HG03135 (cell line): ENCODE measurements at regions not wholly inside any gene's neighbourhood (a gene's known extent, or its start where the extent isn't known, plus 50 kb on each side); places are given as distances from the start of the nearest gene placed in this dataset.

ENCODE experiments used
- ATAC-seq: cut with Tn5 transposase; IDR thresholded peaks from one replicate; pipeline ENCODE4 v1.9.1; 2021; ENCODE audit warnings: mild to moderate bottlenecking, moderate library complexity; ENCODE audit not compliant: unreplicated experiment

DNA sequence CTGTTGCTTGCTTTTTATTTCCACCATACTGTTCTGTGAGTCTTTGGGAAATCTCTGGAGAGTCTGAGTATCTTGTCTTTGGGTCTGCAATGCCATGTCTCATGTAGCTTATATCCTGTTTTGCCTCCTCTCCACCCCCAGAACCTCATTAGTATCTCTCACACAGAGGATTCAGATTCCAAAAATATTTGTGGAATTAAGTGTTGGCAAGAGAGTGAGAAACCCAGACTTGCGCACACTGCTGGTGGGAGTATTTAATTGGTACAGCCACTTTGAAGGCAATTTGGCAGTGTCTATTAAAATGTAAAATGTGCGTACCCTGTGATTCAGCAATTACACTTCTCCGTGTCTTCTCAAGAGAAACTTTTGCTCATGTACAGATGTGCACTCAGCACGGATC lies 68.6 kb downstream of the ZNF621 start:
- no peak for ATAC-seq

GRCh38 chr3:40597441-40597840 lies 72.7 kb downstream of the ZNF621 start:
- ATAC-seq: no peak

- no peak for ATAC-seq
Observed at GRCh38 chr3:40598338-40598737, 73.6 kb downstream of the ZNF621 start.

DNA sequence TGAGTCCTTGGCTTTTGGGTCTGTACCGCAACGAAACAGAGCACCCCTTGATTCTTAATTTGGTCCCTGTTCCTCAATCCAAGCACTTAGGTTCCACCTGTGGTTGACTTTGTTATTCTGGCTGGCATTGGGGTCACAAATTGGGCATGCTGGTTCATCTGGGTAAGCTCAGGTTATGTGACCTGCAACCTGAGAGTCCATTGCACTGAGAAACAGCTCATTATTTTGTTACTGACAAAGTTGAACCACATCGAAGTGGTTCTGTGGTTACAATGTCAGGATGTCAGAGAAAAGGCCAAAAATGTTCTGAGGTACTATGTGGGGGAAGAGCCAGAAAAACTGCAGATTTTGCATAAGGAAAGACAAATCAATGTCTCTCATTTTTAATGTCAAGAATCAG lies 74.2 kb downstream of the ZNF621 start:
- ATAC-seq: no peak

- ATAC-seq: no peak
Observed at GRCh38 chr3:40602778-40603385, 78.1 kb downstream of the ZNF621 start.

DNA sequence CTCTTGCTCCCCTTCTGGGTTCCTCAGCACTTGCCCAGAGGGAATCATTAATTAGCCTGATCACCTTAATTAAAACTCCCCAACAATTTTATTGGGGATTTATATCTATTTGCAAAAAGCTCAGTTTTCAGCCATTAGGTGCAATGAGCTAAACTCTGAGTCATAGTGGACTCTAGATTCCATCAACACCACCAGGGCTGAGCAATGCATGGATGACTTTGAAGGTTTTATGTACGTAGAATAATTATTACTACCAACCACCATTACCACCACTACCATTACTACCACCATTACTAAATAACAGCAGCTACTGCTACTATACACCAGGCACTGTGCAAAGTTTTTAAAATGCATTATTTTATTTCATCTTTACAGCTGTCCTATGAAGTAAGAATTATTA lies 81.2 kb downstream of the ZNF621 start:
- no peak for ATAC-seq

DNA sequence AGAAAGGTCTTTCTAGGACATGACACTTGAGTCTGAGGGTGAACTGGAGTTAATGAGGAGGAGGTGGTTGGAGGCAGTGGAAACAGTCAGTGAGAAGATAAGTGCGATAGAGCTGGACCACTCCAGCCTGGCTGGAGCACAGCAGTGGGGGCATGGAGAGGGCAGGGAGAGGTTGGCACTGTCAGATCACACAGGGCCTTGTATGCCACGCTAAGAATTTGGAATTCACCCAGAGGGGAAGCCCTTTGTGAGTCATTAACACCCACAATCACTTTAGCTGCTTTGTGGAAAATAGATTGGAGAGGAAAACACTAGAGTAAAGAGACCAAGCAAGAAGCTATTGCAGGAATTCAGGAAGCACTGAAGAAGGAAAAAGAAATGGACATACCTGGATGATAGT lies 83.3 kb downstream of the ZNF621 start:
- no peak for ATAC-seq

GRCh38 chr3:40613306-40613705 lies 88.5 kb downstream of the ZNF621 start:
- ATAC-seq: no peak

DNA sequence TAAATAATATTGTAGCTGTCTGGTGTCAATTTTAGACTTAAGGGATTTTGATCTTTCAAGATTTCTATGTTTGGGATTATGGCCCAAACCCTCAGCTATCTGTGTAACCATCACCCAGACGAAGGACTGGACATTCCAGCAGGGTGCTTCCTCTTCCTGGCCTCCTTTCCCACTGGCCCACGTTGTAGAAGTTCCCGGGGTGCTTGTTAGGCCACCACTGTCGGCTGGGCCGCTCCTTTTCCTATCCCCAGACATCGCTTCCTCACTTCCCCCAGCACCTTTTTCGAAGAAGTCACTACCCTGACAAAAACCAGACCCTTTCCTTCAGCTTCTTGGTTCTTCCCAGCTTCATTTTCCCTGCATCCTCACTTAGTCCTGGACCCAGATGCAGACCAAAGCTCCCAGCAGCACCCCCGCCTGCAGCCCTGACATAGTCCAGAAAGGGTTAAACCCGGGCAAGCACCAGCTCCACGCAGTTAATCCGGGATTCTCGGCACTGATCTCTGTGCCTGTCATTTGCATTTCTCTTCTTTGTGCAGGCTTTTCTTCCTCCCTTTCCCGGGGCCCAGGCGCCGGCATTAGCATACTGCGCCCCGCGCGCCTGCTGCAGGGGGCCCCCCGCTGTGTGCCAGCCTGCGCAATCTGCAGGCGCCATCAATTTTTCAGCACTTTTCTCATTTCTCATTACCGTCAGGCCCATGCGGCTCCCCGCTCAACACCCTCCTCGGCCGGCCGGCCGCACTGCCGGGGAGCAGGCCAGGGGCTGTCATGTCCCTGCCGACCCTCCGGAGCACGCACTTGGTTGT lies 90.6 kb downstream of the ZNF621 start:
- no peak for ATAC-seq

DNA sequence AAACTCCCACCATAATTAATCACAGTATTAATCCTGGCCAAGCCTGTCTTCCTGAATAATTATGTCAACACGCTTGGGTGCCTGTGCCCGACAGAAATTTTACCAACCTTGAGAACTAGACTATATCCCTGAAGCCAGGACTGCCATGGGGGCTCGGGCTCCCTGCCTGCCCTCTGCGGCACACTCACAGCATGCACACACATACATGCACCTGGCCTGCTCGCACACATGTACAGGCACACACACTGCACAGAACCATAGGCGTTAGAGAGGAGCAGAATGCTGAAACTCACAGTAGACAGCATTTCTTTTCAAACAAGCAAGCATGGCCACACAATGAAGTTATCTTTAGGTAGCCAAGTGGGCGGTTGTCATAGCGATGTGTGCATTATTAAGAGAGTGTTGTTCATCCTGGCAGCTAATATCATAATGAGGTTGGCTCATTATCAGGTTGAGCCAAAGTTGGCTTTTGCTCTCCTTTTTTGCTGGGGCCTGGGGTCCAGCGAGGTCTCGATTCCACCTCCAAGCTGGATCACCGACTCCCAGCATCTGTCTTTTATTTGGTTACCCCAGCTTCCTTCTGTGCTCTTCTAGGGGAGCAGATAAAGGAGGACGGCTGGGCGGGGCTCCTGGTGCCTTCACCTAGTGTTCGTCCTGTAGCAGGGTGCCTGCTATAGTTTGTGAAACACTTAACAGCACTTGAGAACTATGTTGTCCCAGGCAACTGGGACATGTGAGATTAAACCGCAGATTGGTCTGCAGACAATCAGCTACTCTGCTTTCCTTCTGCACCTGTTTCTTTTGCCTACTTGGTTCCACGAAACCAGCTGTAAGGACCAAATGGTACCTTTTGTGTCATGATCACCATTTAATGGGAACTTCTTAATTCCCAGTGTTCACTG lies 91.4 kb downstream of the ZNF621 start:
- no peak for ATAC-seq

DNA sequence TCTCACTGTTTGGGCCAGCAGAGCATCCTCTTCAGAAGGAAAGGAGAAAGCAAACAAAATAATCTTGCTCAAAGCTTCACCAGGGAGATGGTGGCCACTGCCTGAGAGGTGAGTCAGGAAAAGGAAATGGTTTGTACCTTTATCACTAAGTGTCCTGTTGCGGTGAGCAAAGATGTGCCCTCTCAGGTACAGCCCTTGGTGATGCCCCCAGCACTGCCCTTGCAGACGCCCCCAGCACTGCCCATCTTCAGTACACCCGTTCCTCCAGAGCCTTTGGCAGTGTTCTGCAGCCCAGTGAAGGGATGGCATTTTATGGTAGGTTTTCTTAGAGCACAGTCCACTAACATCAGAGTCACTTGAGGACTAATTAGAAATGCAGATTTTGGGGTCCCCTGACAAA lies 92.3 kb downstream of the ZNF621 start:
- ATAC-seq: no peak

- no peak for ATAC-seq
Observed at GRCh38 chr3:40618158-40618557, 93.4 kb downstream of the ZNF621 start.

DNA sequence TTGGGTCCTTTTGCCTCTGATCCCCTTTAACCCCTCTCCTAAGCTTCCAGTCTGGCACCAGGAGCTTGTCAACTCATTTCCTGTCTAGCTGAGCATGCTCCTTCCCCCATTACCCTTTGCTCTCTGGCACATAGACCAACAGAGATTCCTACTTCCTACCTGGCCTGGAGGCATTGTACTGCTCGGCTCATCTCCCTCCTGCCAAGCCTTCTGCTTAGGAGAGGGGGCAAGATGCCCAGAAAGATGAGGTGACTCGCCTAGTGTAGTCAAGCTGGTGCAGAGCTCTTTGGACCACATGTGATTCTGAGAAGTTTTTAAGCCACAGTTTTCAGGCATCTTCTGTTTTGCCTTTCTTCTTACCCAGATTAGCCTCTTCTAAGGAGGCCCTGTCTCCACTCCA lies 95.4 kb downstream of the ZNF621 start:
- no peak for ATAC-seq

DNA sequence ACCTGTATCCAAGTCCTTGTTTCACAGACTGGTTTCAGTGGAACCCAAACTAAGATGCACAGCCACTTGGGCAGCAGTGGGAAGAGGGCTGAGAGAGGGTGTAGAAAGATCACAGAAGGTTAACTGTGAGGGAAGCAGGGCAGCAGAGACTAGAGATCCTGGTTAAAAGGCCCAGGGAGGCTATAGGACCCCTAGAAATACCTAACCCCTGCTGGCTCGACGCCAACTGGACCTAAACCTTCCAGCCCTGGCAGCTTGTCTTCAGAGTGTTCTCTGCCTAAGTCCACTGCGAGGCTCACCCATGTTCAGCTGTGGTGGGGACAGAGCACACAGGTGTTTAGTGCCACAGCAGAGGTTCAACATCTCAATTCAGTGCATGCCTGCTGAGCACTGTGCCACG lies 96.5 kb downstream of the ZNF621 start:
- no peak for ATAC-seq

DNA sequence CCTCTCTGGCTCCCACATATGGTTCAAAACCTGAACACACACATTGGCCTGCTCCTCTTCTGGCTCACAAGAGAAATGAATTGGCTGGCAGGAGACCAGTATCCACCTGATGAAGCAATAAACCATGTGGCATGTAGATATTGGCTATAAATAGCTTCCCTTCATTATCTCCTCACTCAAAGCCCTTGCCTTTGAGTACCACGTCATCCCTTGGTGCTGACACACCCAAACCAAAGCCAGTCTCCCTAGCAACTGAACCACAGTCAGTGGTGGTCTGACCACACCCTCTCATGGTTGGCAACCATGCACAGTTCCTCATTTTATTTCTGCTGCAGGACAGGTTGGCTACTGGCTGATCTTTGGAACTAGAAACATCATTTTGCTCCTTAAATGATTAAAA lies 98.8 kb downstream of the ZNF621 start:
- ATAC-seq: peak; percentile 89

DNA sequence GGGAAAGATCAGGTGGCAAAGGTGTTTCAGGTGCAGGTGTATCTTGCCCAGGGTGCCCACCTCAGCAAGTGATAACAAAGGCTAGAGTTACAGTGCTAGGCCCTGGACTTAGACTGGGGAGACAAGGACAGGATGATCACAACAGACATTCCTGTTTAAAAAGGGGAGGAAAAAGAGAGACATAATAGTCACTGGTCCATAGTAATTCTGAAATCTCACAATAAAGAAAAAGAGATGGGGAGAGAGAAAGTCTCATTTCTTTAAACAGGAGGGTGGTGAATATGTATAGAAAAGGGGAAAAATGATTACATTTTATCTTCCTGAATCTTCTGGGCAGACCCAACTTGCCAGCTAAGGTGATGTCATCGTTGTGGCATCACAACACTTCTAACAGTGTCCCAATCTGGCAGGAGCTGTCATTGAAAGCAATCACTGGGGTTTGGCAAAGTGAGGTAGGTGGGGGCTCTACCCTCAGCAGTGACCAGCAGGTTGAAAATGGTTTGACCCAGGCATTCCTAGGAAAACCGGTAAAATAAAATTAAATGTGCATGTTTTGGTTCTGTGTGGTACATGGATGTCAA lies 99.5 kb downstream of the ZNF621 start:
- ATAC-seq: no peak

DNA sequence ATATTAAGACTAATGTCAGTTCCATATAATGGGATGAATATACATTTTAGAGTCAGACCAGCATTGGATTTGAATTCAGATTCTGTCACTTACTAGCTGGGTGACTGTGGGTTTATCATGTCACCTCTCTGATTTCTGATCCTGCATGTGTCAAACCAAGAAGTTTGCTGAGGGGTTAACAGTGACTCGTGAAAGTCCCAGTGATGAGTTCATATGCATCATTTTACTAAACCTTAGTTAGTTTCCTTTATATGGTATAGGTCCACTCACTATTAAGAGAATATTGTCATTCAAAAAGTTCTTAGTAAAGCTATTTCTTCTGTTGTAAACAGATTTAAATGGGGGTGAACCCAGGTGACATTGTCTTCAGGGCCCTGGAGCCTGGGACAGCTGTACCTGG lies 102.3 kb downstream of the ZNF621 start:
- ATAC-seq: no peak

DNA sequence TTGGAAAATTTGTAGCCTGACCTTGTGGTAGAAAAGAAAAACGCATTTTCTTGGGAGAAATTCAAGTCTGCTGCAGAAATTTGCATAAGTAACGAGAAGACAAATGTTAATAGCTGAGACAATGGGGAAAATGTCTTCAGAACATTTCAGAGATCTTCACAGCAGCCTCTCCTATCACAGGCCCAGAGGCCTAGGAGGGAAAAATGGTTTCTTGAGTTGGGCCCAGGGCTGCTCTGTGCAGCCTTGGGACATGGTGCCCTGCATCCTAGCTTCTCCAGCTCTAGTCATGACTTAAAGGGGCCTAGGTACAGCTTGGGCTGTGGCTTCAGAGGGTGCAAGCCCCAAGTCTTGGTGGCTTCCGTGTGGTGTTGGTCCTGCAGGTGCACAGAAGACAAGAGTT lies 104.2 kb downstream of the ZNF621 start:
- no peak for ATAC-seq

GRCh38 chr3:40631341-40631995 lies 106.7 kb downstream of the ZNF621 start:
- ATAC-seq: no peak

- ATAC-seq: no peak
Observed at GRCh38 chr3:40637906-40638305, 113.1 kb downstream of the ZNF621 start.

DNA sequence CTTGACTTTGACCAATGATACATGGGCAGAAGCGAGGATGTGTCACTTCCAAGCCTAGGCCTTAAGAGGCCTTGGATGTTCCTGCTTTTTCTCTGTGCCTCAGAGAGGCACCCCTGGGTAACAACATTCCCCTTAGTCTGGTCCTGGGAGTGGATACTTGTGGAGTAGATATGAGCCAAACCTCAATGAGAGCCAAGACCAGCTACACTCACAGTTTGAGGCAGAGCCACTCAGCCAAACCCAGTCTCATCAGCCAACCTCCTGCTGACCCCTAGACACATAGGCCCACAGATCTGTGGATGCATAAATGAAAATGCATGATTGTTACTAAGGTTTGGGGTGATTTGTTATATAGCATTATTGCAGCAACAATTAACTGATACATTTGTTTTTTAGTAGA lies 114.2 kb downstream of the ZNF621 start:
- no peak for ATAC-seq
